Large intestine (tissue), 3 donors: ENCODE measurements at regions not wholly inside any gene's neighbourhood (a gene's known extent, or its start where the extent isn't known, plus 50 kb on each side); places are given as distances from the start of the nearest gene placed in this dataset.

Source experiments
- DNase-seq, 2 donors: peaks; one replicate each; pipeline versions ENCODE4 v3.0.0 to v3.0.0-alpha.2; 2013
- H3K27ac ChIP-seq: one replicate; pipeline ENCODE4 v1.5.1; 2013; ENCODE audit warnings: low read length
- H3K27me3 ChIP-seq: 2 replicates; pipeline ENCODE4 v1.6.1; 2013; ENCODE audit warnings: low read length; ENCODE audit not compliant: control insufficient read depth, insufficient read depth
- H3K36me3 ChIP-seq: 2 replicates; pipeline ENCODE4 v1.6.1; 2013; ENCODE audit warnings: low read length; ENCODE audit not compliant: control insufficient read depth, insufficient read depth
- H3K4me1 ChIP-seq: one replicate; pipeline ENCODE4 v1.6.1; 2013; ENCODE audit warnings: low read length; ENCODE audit not compliant: control insufficient read depth, insufficient read depth
- H3K4me3 ChIP-seq: one replicate; pipeline ENCODE4 v1.5.1; 2013; ENCODE audit warnings: low read length
- H3K9me3 ChIP-seq: one replicate; pipeline ENCODE4 v1.6.1; 2013; ENCODE audit warnings: mild to moderate bottlenecking, low read depth, low read length, moderate library complexity; ENCODE audit not compliant: control insufficient read depth
- WGBS: methylation state at CpG from one replicate; pipeline ENCODE4 v1.1.5; 2013; ENCODE audit warnings: low lambda C conversion rate; ENCODE audit not compliant: insufficient coverage; 5-methylcytosine and 5-hydroxymethylcytosine counted together

DNA sequence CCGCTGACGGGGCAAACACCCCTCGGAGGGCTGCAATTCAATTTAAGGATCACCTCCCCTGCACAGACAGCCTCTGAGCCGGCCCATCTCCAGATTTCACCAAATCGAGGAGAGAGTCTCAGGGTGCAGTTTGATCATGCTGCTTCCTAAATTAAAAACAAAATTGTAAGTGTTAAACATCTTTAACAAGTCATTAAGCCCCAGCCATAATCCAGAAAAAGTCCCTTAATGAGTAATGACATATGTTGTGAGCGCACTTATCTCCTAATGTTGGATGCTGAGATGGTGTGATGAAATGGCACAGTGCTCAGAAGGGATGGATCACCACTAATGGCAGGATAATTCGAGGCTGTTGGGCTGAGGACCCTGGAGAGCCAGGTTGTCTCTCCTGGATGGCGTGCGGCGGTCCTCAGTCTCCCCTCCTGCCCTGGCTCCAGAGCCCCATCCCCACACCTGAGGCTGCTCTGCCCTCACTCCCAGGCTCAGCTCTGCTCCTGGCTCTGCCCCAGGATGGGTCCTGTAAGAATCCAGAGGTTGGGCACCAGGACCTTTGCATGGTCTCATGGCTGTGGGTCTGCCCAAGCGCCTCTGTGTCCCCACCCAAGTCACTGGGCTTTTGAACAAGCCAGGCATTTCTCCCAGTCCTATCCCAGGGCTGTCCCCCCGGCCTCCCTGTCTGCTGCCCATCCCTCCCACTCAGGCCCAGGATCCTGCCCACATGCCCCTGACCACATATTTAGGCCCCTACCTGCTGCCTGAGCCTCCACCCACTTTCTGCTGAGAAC lies 224.4 kb upstream of the POU3F1 start:
- H3K4me3 ChIP-seq, result no peak overlapping the region
- no peaks in the 10 kb centered on the region for H3K36me3 ChIP-seq
- peaks cover 6% of the 10 kb centered on the region for H3K27me3 ChIP-seq
- H3K27ac ChIP-seq, result no peak overlapping the region
- WGBS, result no CpG with 5 or more reads among the region's 12 CpGs
- H3K9me3 ChIP-seq, result no peaks in the 10 kb centered on the region
- no peak for DNase-seq
- no peaks in the 10 kb centered on the region for H3K4me1 ChIP-seq

DNA sequence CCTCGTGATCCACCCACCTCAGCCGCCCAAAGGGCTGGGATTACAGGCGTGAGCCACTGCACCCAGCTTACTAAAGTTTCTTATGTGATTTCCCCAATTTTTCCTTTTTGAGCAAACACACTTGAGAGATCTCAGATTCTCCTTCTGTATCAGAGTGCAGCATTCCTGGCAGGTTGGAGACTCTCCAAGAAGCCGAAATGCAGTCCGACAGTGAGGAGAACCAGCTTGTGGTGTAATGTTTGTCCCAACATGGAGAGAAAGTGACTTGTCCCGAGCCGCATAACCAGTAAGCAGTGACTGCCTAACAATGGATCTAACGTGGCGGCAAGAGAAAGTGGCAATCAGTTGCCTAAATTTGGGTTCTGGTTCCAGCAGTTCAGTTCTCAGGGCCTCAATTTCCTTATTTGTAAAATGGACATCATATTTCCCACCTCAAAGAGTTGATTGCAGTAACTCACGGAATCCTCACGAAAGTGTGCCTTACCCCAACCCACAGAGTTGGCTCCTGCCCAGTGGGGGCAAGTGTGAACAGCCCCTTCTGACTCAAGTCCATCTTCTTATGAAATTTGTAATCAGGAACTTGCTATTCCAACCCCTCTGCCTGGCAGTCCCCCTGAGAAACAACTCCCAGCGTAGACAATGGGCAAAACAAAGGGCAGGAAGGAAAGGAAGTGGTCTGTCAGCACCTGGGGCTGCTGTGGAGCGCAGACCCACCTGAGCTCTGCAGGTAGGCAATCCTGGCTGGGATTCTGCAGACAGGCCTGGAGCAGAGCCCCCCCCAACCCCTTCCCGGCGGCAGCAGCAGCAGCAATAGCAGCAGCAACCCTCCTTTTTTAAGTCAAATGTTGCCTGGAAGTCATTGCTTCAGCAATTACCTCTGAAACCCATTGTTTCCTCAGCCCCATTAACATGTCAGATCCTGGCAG lies 223.6 kb upstream of the POU3F1 start:
- H3K27ac ChIP-seq, result no peak overlapping the region
- 67% methylated on average over 1 of the region's 15 CpGs for WGBS
- DNase-seq, result no peak
- no peaks in the 10 kb centered on the region for H3K9me3 ChIP-seq
- no peak overlapping the region for H3K4me3 ChIP-seq
- H3K36me3 ChIP-seq, result no peaks in the 10 kb centered on the region
- H3K27me3 ChIP-seq, result peaks cover 6% of the 10 kb centered on the region
- H3K4me1 ChIP-seq, result no peaks in the 10 kb centered on the region

DNA sequence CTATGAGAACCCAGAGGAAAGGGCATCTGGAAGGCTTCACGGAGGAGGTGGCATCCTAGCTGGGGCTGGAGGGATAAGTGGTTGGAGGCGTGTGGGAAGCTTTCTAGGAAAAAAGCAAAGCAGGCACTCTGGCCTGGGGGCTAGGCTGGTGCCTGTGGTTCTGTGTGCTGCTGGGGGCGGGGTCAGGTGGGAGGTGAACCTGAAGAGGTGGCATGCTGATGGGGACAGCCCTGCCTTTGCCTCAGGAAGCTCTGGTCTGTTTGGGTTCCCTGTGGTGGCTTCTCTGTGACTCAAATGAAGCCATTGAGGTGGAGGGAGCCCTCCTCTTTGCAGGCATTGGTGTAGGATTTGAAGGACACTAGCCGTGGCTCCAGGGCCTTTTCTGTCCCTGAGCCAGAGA lies 221.6 kb upstream of the POU3F1 start:
- Histone ChIP-seq H3K36me3 (no peaks in the 10 kb centered on the region), H3K27me3 (peaks cover 6% of the 10 kb centered on the region), H3K4me3 (no peak overlapping the region), H3K9me3 (no peaks in the 10 kb centered on the region), H3K4me1 (no peaks in the 10 kb centered on the region), H3K27ac (no peak overlapping the region)
- WGBS, result 75% methylated on average over 2 of the region's 4 CpGs
- no peak for DNase-seq

DNA sequence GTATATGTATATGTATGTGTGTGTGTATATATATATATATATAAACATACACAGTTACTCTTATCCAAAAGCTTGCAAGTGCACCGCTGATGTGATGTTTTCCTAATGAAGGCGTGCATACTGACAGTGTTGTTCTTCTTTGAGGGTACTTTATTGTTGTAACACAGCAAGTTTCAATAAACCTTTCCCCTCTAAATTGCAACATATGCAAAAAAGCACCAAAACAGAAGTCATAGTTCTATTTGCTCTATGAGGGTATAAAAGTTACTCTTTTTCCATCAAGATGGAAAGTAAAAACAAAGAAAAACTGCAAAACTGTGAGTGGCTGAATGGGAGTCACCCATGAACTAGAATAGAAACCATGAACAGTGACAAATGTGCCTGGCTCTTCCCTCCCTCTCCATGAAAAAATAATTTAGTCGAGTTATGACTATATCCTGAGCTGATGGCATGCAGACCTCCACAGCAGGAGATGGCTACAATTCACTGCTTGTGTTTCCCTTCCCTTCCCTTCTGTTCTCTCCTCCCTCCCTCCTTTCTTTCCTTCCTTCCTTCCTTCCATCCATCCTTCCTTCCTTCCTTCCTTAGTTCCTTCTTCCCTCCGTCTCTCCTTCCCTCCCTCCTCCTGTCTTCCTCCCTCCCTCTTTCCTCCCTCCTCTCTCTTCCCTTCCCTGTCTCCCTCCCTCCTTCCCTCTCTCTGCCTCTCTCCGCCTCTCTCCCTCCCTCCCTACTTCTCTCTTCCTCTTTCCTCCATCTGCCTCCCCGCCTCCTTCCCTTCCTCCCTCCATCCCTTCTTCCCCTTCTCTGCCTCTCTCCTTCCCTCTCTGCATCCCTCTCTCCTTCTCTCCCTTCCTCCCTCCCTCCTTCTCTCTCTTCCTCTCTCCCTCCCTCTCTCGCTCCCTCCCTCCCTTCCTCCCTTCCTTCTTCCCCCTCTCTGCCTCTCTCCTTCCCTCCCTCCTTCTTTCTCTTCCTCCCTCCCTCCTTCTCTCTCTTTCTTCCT lies 220.7 kb upstream of the POU3F1 start:
- no peaks in the 10 kb centered on the region for H3K9me3 ChIP-seq
- no peak for DNase-seq
- H3K36me3 ChIP-seq, result no peaks in the 10 kb centered on the region
- no peaks in the 10 kb centered on the region for H3K4me1 ChIP-seq
- 88% methylated on average over 3 of the region's 7 CpGs for WGBS
- no peak overlapping the region for H3K4me3 ChIP-seq
- no peak overlapping the region for H3K27ac ChIP-seq
- peaks cover 4% of the 10 kb centered on the region for H3K27me3 ChIP-seq

DNA sequence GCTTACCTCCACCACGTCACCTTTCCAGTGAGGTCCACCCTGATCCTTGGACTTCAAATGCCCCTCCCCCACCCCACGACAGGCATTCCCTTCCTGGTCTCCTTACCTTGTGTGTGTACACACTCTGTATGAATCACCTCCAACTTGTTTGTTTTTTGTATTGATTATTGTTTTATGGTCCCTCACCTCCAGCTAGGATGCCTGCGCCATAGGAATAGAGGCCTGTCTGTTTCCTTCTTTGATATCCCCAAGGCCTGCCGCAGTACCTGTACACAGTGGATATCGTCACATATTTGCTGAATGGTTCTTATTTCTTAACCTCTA lies 219.6 kb upstream of the POU3F1 start:
- WGBS, result 27% methylated on average over 3 of the region's 5 CpGs
- H3K27ac ChIP-seq, result no peak overlapping the region
- H3K4me3 ChIP-seq, result no peak overlapping the region
- no peaks in the 10 kb centered on the region for H3K9me3 ChIP-seq
- no peaks in the 10 kb centered on the region for H3K4me1 ChIP-seq
- H3K27me3 ChIP-seq, result peaks cover 4% of the 10 kb centered on the region
- no peaks in the 10 kb centered on the region for H3K36me3 ChIP-seq
- DNase-seq, result peak; percentile 59 to 79

DNA sequence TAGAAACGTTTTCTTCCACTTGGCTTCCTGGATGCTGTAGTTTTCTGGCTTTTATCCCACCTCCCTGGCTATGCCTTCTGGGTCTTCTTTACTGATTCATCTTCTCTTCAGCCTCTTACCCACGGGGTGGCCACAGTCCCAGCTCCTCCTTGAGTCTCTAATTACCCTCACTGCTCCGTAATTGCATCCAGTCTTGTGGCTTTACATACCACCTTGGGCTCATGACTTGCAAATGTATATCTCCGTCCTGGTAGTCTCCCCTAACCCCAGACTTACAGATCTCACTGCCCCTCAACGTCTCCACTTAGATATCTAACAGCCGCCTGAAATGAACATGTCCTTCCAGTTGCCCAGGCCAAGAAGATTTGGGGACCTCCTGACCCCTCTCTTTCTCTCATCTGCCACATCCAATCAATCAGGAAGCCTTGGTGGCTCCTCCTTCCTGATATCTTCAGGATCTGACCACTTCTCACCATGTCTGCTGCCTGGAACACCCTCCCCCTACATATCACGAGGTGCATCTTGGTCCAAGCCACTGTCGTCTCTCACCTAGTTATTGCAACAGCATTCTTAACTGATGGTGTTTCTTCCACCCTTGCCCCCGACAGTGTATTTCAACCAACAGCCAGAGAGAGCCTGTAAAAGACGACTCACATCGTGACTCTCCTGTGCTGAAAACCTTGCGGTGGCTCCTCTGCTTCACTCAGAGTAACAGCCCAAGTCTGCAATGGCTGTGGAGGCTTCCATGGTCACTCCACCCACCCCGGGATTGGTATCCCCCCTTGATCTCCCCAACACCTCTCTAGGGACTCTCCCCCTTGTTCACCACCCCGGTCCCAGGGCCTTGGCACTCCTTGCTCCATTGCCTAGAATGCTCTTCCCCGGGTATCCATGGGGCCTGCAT lies 219.0 kb upstream of the POU3F1 start:
- 53% methylated on average over 4 of the region's 15 CpGs for WGBS
- no peak overlapping the region for H3K27ac ChIP-seq

DNA sequence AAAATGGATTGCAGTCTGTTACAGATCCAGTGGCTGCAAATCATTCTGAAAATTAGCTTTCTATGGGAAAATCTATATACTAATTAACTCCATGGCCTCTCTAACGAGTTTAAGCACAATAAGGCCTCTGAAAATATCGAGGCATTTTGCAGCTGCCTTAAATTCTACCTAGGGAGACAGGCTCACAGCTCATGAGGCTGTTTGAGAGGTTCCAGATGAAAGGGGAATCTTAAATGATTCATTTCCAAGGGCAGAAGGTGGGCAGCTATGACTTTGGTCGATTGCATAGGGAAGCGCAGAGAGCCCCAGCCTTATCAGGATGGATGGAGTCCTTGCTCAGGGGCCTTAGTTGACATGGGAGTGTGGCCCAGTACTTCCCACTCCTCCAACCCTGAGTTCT lies 216.8 kb upstream of the POU3F1 start:
- Histone ChIP-seq H3K36me3 (no peaks in the 10 kb centered on the region), H3K27me3 (peaks cover 17% of the 10 kb centered on the region), H3K27ac (no peak overlapping the region), H3K4me3 (no peak overlapping the region), H3K9me3 (peaks cover 3% of the 10 kb centered on the region), H3K4me1 (no peaks in the 10 kb centered on the region)
- DNase-seq, result no peak
- WGBS, result no CpG with 5 or more reads among the region's 4 CpGs

More for the DNA sequence above, 219.0 kb upstream of the POU3F1 start:
- Histone ChIP-seq H3K4me3 (no peak overlapping the region), H3K4me1 (no peaks in the 10 kb centered on the region), H3K27me3 (peaks cover 8% of the 10 kb centered on the region), H3K36me3 (no peaks in the 10 kb centered on the region), H3K9me3 (no peaks in the 10 kb centered on the region)
- no peak for DNase-seq

DNA sequence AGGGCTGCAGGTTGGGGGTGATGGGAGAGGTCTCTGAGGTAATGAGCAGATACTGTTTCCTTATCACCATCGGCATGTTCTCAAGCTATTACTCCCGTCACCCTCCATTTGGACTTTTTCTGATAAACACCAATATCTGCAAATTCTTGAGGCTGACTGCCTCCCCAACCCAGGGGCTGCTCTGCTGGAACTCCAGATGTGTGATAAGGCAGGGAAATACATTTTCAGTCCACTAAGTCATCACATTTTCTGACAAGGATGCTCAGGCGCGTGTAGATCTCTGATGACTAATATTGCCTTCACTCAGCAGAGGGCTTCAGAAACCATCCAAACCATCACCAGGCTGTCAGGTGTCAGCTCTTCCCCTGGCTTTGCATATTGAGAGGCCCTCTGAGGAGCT lies 215.0 kb upstream of the POU3F1 start:
- no peaks in the 10 kb centered on the region for H3K36me3 ChIP-seq
- peaks cover 18% of the 10 kb centered on the region for H3K27me3 ChIP-seq
- H3K4me1 ChIP-seq, result no peaks in the 10 kb centered on the region
- no peak for DNase-seq
- no CpG with 5 or more reads among the region's 4 CpGs for WGBS
- peaks cover 3% of the 10 kb centered on the region for H3K9me3 ChIP-seq
- H3K4me3 ChIP-seq, result no peak overlapping the region
- no peak overlapping the region for H3K27ac ChIP-seq

DNA sequence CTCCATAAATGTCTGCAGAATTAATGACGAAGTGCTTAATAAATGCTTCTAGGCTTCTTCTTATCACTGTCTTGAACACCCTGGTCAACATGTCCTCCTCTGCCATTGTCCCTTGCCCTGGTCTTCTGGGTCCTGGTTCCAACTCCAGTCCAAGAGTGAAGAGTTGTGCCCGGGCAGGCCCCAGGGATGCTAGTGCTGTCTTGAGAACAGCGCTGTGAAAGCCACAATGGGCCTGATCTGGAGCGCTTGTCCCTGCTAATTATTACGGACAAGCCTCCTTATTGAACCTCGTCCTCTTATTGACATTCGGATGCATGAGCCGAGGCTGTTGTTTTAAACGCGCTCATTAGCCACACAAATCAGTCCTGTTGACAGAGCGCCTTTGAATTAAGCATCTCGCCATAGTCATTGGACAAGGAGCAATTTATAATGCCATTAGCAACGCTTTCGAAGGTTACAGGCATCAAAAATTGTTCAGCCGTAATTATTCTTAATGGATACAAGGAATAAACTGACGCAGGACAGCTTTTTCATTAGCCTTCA lies 211.6 kb upstream of the POU3F1 start:
- no peak for DNase-seq
- peaks cover 23% of the 10 kb centered on the region for H3K27me3 ChIP-seq
- peaks cover 3% of the 10 kb centered on the region for H3K9me3 ChIP-seq
- H3K4me1 ChIP-seq, result no peaks in the 10 kb centered on the region
- no peak overlapping the region for H3K4me3 ChIP-seq
- H3K27ac ChIP-seq, result no peak overlapping the region
- H3K36me3 ChIP-seq, result no peaks in the 10 kb centered on the region
- 100% methylated on average over 1 of the region's 16 CpGs for WGBS
